SK-N-SH treated with all-trans-retinoic acid at 6 μM for 48 hours (cell line): ENCODE measurements at regions not wholly inside any gene's neighbourhood (a gene's known extent, or its start where the extent isn't known, plus 50 kb on each side); places are given as distances from the start of the nearest gene placed in this dataset.
"Not testable (repeated sequence)": the region's sequence is repeated elsewhere in the genome, so short reads cannot be mapped to it uniquely, and the experiment has no call there.

Experiments used
- ATAC-seq: fragments of 200-7000 bp; cut with Tn5 transposase; 3 replicates; pipeline ENCODE4 v1.9.1; 2020; ENCODE audit warnings: mild to moderate bottlenecking, moderate library complexity
- ARNTL ChIP-seq: fragments of 450-650 bp; formaldehyde crosslinking; IDR thresholded peaks from 2 replicates; pipeline ENCODE4 v1.5.0; 2020; ENCODE audit warnings: low read depth, mild to moderate bottlenecking, moderate library complexity, borderline replicate concordance
- CREB5 ChIP-seq: fragments of 250-450 bp; sonication (Bioruptor Pico); IDR thresholded peaks from 2 replicates; pipeline ENCODE4 v1.5.1; 2020; ENCODE audit warnings: low read depth, mild to moderate bottlenecking, moderate library complexity
- CSDC2 ChIP-seq: fragments of 250-450 bp; sonication (Bioruptor Pico); IDR thresholded peaks from 2 replicates; pipeline ENCODE4 v1.5.0; 2020; ENCODE audit warnings: mild to moderate bottlenecking, moderate library complexity
- CSRNP3 ChIP-seq: fragments of 250-450 bp; sonication (Bioruptor Pico); IDR thresholded peaks from 2 replicates; pipeline ENCODE4 v1.5.1; 2021; ENCODE audit warnings: mild to moderate bottlenecking, moderate library complexity
- ESRRG ChIP-seq: fragments of 250-450 bp; sonication (Bioruptor Pico); IDR thresholded peaks from 2 replicates; pipeline ENCODE4 v1.6.1; 2021; ENCODE audit warnings: mild to moderate bottlenecking
- GLIS3 ChIP-seq: fragments of 250-450 bp; sonication (Bioruptor Pico); IDR thresholded peaks from 2 replicates; pipeline ENCODE4 v1.5.0; 2020; ENCODE audit warnings: mild to moderate bottlenecking, moderate library complexity
- ISL1 ChIP-seq: fragments of 250-450 bp; sonication (Bioruptor Pico); IDR thresholded peaks from 2 replicates; pipeline ENCODE4 v2.1.2; 2022; ENCODE audit warnings: mild to moderate bottlenecking, moderate library complexity
- OSR1 ChIP-seq: fragments of 250-450 bp; sonication (Bioruptor Pico); IDR thresholded peaks from 2 replicates; pipeline ENCODE4 v1.8.0; 2022; ENCODE audit warnings: moderate library complexity, mild to moderate bottlenecking, inconsistent platforms
- PATZ1 ChIP-seq: fragments of 250-450 bp; sonication (Bioruptor Pico); IDR thresholded peaks from 2 replicates; pipeline ENCODE4 v1.8.0; 2020; ENCODE audit warnings: mild to moderate bottlenecking, moderate library complexity, borderline replicate concordance
- POU6F1 ChIP-seq: fragments of 250-450 bp; sonication (Bioruptor Pico); IDR thresholded peaks from 2 replicates; pipeline ENCODE4 v1.8.0; 2021; ENCODE audit warnings: low read depth, mild to moderate bottlenecking, moderate library complexity, borderline replicate concordance
- PPARA ChIP-seq: fragments of 250-450 bp; sonication (Bioruptor Pico); IDR thresholded peaks from 2 replicates; pipeline ENCODE4 v1.5.0; 2020; ENCODE audit warnings: mild to moderate bottlenecking, borderline replicate concordance
- RARB ChIP-seq: fragments of 250-450 bp; sonication (Bioruptor Pico); IDR thresholded peaks from 2 replicates; pipeline ENCODE4 v1.8.0; 2021; ENCODE audit warnings: mild to moderate bottlenecking, moderate library complexity
- SNAI2 ChIP-seq: fragments of 250-450 bp; sonication (Bioruptor Pico); IDR thresholded peaks from 2 replicates; pipeline ENCODE4 v1.5.0; 2020; ENCODE audit warnings: mild to moderate bottlenecking, moderate library complexity
- TCF4 ChIP-seq: fragments of 250-450 bp; sonication (Bioruptor Pico); IDR thresholded peaks from 2 replicates; pipeline ENCODE4 v1.8.0; 2021; ENCODE audit warnings: mild to moderate bottlenecking, moderate library complexity, borderline replicate concordance
- TOX ChIP-seq: fragments of 250-450 bp; sonication (Bioruptor Pico); IDR thresholded peaks from 2 replicates; pipeline ENCODE4 v1.8.0; 2021; ENCODE audit warnings: mild to moderate bottlenecking, moderate library complexity, borderline replicate concordance
- TSHZ2 ChIP-seq: fragments of 250-450 bp; sonication (Bioruptor Pico); IDR thresholded peaks from 2 replicates; pipeline ENCODE4 v1.5.0; 2020; ENCODE audit warnings: mild to moderate bottlenecking, moderate library complexity
- ZC3H10 ChIP-seq: fragments of 250-450 bp; sonication (Bioruptor Pico); IDR thresholded peaks from 2 replicates; pipeline ENCODE4 v1.5.1; 2021; ENCODE audit warnings: mild to moderate bottlenecking, moderate library complexity
- ZFP3 ChIP-seq: fragments of 250-450 bp; sonication (Bioruptor Pico); IDR thresholded peaks from 2 replicates; pipeline ENCODE4 v1.5.0; 2020; ENCODE audit warnings: mild to moderate bottlenecking, moderate library complexity
- ZNF565 ChIP-seq: fragments of 450-650 bp; formaldehyde crosslinking; conservative IDR thresholded peaks from 2 replicates; pipeline ENCODE4 v1.5.0; 2020; ENCODE audit warnings: low read depth, mild to moderate bottlenecking, moderate library complexity
- ZNF8 ChIP-seq: fragments of 450-650 bp; formaldehyde crosslinking; IDR thresholded peaks from 2 replicates; pipeline ENCODE4 v1.5.0; 2020; ENCODE audit warnings: mild to moderate bottlenecking, moderate library complexity

- no peak for TF ChIP-seq ARNTL
- TF ChIP-seq RARB (CRISPR knock-in tag) = no peak
- no peak for TF ChIP-seq ZFP3
- TF ChIP-seq TOX (CRISPR knock-in tag) = no peak
- TF ChIP-seq PATZ1 (CRISPR knock-in tag) = no peak
- TF ChIP-seq OSR1 (CRISPR knock-in tag) = no peak
- TF ChIP-seq TCF4 = no peak
- TF ChIP-seq PPARA (CRISPR knock-in tag) = no peak
- TF ChIP-seq ZC3H10 (CRISPR knock-in tag) = no peak
- TF ChIP-seq ZNF565 (CRISPR knock-in tag) = no peak
- no peak for ATAC-seq
Measured at GRCh38 chr5:40347981-40348725, 331.6 kb upstream of the PTGER4 start.

GRCh38 chr5:40346901-40347300 is 332.8 kb upstream of the PTGER4 start:
- no peak for ATAC-seq
- TF ChIP-seq ARNTL (no peak), GLIS3 (CRISPR knock-in tag) (no peak), ZNF8 (CRISPR knock-in tag) (no peak), ISL1 (no peak), CREB5 (CRISPR knock-in tag) (no peak)

GRCh38 chr5:40338434-40338833 is 341.3 kb upstream of the PTGER4 start:
- ATAC-seq = not testable (repeated sequence)

GRCh38 chr5:40334242-40334635 is 345.5 kb upstream of the PTGER4 start:
- ATAC-seq = no peak

More at GRCh38 chr5:40334242-40334635, 345.5 kb upstream of the PTGER4 start:
- TF ChIP-seq TCF4 (no peak), POU6F1 (no peak), ZC3H10 (CRISPR knock-in tag) (no peak), TOX (CRISPR knock-in tag) (no peak), PATZ1 (CRISPR knock-in tag) (no peak), TSHZ2 (CRISPR knock-in tag) (no peak), ZNF8 (CRISPR knock-in tag) (no peak), SNAI2 (no peak), CREB5 (CRISPR knock-in tag) (no peak), OSR1 (CRISPR knock-in tag) (no peak), ESRRG (CRISPR knock-in tag) (no peak), CSRNP3 (CRISPR knock-in tag) (no peak), ARNTL (no peak), RARB (CRISPR knock-in tag) (no peak), PPARA (CRISPR knock-in tag) (no peak), CSDC2 (CRISPR knock-in tag) (no peak), ZFP3 (no peak)
